DMS 273 treated with DMSO at 0.1 percent for 48 hours (cell line): ENCODE measurements at regions not wholly inside any gene's neighbourhood (a gene's known extent, or its start where the extent isn't known, plus 50 kb on each side); places are given as distances from the start of the nearest gene placed in this dataset.
"Not testable (repeated sequence)": the region's sequence is repeated elsewhere in the genome, so short reads cannot be mapped to it uniquely, and the experiment has no call there.

Experiments used
- DNase-seq: peaks from one replicate; lab custom pipeline; 2025; lab: John Stamatoyannopoulos, UW

- DNase-seq = no peak
Observed at GRCh38 chr2:145916799-145917198, 1396.9 kb upstream of the ZEB2 start.

DNA sequence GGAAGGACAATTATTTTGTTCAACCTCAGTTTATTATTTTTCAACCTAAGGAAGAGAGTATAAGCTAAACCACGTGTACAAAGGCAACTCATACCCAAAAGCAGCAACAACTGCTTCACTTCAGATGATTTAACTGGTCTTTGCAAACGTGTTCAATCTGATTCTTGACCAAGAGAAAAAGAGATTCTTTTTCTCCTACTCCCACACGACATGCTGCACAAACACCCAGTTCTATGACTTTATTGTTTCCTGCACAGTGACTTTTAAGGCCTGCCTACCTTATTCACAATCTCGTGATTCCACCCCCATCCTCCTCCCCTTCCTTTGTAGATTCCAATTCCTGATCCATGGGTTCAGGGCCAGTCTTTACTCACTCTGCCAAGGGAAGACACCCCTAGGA lies 1394.8 kb upstream of the ZEB2 start:
- DNase-seq = no peak

- DNase-seq = no peak
Observed at GRCh38 chr2:145910416-145910815, 1390.5 kb upstream of the ZEB2 start.

DNA sequence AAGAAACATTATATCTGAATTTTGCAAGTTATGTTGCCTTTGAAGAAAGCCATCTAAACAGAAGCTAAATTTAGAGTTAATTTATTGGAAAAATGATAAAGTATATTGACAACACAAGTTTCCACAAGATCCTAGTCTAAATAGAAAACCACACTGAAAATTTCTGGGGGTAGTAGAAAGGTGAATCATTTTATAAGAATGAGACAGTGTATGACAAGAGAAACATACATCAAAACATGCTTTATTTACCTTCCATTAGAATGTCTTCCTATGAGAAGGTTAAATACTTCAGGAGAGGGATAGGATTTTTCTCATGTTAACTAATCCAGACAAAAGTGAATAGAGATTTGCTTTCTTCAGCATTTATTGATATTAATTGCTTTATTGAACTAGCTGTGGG lies 1389.8 kb upstream of the ZEB2 start:
- DNase-seq = no peak

DNA sequence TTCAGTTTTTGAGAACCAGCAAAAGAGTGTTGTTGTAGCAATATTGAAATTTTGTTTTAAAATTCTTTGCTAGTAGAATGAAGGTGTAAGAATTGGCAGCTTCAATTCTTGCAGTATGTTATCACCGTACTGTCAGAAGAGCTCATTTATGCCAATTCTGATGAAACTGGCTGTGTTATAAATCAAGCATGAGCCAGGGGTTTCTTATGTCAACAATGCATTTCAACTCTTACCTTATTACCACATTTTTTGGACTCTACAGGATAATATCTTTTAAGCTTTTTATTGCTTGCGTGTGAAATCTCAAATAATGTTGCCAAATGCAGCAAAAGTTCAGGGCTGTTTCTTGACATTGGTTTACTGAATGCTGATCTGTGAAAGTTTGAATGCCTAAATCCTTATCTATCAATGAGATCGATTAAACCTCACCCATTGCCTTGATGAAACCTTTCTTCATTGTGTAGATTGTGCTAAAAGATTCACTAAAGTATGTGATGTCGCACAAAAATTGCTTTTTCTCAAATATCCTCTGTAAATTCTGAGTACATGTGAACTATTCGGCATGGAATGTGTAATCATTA lies 1389.3 kb upstream of the ZEB2 start:
- DNase-seq = no peak

DNA sequence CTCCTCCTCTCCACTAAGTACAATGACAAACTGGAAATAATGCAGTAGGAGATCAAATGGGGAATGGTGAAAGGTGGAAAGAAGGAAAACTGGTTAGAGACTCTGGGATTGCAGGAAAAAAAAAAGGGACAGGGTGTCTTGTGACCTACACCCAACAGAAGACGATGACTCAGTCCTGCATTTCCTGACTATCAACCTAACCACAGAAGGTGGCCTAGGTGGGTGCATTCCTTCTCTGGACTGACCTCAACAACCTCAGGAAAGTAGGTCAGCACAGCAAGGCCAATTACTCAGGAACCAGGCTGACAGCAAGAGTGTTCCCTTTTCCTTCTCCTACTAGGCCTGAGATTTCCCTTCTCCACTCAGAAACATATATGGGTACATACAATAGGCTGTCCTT lies 1386.4 kb upstream of the ZEB2 start:
- no peak for DNase-seq

DNA sequence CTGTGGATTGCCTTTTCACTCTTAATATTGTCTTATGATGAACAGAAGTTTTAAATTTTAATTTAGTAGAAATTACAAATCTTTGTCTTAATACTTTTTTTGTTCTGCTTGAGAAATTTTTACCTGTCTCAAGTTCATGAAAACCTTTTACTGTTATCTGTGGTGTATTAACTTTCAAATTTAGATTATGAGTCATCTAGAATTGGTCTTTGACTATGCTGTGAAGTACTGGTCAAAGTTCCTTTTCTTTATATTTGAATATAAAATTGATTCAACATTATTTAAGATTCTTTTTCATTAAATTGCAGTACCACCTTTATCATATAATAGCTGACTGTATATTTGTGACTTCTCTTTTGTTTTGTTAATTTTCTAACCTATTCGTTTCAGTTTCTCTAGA lies 1385.5 kb upstream of the ZEB2 start:
- no peak for DNase-seq

DNA sequence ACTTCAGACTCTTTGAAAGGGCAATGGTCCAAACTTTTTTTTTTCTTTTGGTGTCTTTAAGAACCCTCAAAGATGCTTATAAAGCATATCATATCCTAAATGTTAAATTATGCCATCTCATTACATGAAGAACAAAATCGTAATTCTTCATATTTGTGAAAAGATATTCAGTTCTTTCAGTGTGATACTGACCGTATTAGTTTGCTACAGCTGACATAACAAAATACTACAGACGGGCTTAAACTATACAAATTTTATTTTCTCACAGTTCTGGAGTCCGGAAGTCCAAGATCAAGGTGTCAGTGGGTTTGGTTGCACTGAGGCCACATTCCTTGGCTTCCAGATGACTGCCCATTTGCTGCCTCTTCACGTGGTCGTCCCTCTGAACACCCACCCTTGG lies 1377.2 kb upstream of the ZEB2 start:
- no peak for DNase-seq

GRCh38 chr2:145887915-145888314 lies 1368.0 kb upstream of the ZEB2 start:
- DNase-seq = no peak

- not testable (repeated sequence) for DNase-seq
Observed at GRCh38 chr2:145880997-145881396, 1361.1 kb upstream of the ZEB2 start.

- no peak for DNase-seq
Observed at GRCh38 chr2:145875016-145875415, 1355.1 kb upstream of the ZEB2 start.

- no peak for DNase-seq
Observed at GRCh38 chr2:145874466-145874865, 1354.5 kb upstream of the ZEB2 start.

DNA sequence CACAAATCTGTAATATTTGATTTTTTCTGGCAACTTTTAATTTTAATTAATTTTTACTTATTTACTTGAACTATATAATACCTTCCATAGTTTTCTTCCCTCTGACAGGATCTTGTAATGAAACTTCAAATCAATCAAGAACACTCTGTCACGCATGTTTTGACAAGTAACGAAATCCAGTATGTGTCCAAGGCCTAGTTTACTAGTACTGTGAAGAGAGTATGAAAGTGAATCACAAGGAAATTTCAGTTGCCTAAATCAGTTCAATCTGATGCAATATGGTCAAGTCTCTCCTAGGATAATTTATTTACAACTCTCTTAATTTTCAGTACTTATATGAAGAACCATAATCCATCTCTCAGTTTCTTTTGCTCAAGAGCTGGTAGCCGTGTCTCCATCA lies 1344.6 kb upstream of the ZEB2 start:
- no peak for DNase-seq

DNA sequence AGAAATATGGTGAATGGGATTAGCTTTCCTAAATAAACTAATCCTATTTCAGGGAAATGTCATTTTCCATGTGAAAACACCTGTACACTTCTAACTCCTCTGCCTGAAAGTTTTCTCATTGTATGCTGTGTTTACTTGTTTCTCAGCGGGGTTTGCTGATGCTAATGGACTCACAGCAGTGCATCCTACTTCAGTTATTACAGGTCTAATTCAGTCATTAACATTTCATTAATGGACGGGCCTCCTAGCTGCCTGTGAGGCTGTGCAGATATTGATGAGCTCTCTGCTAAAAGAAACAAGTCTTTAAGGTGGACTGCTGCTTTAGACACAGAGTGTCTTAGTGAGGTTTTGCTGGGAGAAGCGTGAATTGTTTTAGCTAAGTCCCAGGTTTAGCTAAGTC lies 1342.0 kb upstream of the ZEB2 start:
- no peak for DNase-seq

- no peak for DNase-seq
Observed at GRCh38 chr2:145860083-145860482, 1340.2 kb upstream of the ZEB2 start.

DNA sequence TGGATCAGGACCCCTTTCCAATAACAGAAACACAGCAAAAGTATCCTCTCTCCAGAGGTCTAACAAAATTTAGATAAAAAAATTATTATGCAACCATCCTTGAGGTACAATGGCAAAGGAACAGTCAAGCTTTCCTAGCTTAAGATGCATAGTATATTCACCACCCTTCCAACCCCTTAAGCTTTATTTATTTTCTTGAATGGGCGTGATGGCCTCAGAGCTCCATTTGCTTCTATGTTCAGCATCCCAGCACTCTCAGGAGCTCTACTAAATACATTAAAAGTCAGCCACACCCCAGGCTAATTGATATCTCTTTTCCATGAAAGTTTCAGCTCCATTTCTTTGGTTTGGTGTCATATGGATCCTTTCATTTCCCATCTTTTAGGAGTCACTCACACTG lies 1335.2 kb upstream of the ZEB2 start:
- DNase-seq = no peak

GRCh38 chr2:145854039-145854755 lies 1334.3 kb upstream of the ZEB2 start:
- DNase-seq = no peak

GRCh38 chr2:145851730-145852129 lies 1331.8 kb upstream of the ZEB2 start:
- no peak for DNase-seq

- no peak for DNase-seq
Observed at GRCh38 chr2:145849466-145849865, 1329.5 kb upstream of the ZEB2 start.

DNA sequence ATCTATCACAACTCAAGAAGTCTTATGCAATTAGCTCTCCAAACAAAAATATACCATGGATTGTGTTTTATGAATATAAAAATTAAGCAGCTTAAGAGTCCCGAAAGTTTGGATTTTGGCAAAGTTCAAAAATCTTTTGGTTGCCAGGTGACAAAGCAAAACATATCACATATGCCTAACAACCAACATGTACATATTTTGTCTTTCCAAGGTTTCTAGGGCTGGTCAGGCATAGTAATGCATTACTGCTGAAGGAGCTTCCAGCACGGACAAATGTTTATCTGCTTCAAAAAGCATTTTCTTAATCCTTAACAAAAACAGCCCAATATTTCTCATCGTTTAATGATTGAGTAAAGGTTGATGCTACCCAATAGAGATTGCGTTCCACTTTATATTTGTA lies 1327.1 kb upstream of the ZEB2 start:
- DNase-seq = no peak

DNA sequence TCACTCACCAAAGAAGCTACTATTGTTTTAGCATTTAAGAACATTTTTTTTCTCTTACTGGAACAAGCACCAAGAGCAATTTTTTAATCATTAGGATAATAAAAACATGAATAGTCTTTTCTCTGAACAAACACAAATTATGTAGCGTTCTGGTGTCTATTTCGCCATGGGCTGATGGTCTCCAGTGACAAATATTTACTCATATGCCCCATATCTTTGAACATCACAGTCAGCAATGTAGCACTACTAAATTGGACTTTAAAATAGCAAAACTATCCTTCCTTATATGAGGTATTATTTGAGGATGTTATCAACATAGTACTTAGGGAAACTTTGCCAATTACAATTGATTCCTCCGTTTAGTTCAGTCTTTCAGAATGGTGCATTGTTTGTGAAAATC lies 1326.0 kb upstream of the ZEB2 start:
- no peak for DNase-seq

DNA sequence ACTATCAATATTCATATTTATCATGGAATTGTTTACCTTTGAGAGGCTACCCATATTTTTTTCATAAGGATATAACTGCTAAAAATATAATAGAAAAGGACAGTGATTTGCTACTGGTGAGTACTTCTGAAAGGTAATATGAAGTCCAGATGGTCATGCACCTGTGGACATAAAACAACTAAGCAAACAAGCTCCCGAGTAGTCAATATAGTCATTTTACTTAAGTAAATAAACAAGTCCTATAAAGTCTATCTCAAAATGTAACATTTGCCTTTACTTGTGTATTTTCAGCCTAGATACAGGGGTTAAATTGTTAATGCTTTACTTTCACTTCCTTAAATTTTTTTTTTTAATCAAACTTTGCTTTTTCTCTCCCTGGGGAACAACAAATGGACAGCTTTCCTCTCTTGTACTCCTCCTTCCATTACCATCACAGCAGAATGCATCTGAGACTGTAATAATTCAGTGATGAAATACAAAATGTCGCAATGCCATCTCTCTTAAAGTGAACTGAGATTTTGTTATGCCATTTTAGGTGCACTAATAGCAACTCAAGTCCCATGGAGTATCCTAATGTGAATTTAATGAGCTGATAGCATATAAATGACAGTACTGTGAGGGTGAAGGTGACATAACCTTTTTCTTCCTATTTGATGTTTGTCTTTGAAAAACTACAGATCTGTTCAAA lies 1325.4 kb upstream of the ZEB2 start:
- DNase-seq = no peak

- DNase-seq = no peak
Observed at GRCh38 chr2:145841973-145842372, 1322.1 kb upstream of the ZEB2 start.

DNA sequence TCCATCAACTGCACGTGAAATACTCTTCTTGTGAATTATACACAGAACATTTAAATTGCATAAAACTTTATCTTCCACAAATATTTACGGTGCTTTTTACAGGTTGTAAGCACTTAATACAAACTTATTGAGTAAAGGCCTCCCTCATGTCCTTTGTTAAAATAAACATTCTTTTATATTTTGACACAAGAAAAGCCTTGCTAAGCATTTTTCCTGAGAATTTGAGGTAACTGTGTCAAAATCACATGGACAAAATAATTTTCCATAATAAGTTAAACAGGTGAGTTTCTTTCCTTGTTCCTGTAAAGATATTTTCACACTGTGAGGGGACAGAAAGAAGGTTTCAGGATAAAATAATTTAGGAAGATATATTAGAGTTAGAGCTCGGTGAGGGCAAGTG lies 1317.1 kb upstream of the ZEB2 start:
- no peak for DNase-seq
